Putamen (tissue), 1 donor: ENCODE measurements at regions not wholly inside any gene's neighbourhood (a gene's known extent, or its start where the extent isn't known, plus 50 kb on each side); places are given as distances from the start of the nearest gene placed in this dataset.
"Not testable (repeated sequence)": the region's sequence is repeated elsewhere in the genome, so short reads cannot be mapped to it uniquely, and the experiment has no call there.

Experiments used
- DNase-seq: peaks from one replicate; pipeline ENCODE4 v3.0.0-alpha.2; 2016; ENCODE audit warnings: low spot score

- DNase-seq: not testable (repeated sequence)
Measured at GRCh38 chr12:83233987-83234386, 547.3 kb downstream of the TMTC2 start.

- not testable (repeated sequence) for DNase-seq
Measured at GRCh38 chr12:83226960-83227359, 540.3 kb downstream of the TMTC2 start.

GRCh38 chr12:83225806-83226205, 539.1 kb downstream of the TMTC2 start:
- no peak for DNase-seq

- no peak for DNase-seq
Measured at GRCh38 chr12:83224012-83224411, 537.3 kb downstream of the TMTC2 start.

GRCh38 chr12:83220774-83221173, 534.1 kb downstream of the TMTC2 start:
- no peak for DNase-seq

GRCh38 chr12:83216230-83216629, 529.5 kb downstream of the TMTC2 start:
- DNase-seq: no peak

- DNase-seq: no peak
Measured at GRCh38 chr12:83214185-83214584, 527.5 kb downstream of the TMTC2 start.

- DNase-seq: no peak
Measured at GRCh38 chr12:83210933-83211332, 524.2 kb downstream of the TMTC2 start.

- DNase-seq: no peak
Measured at GRCh38 chr12:83199069-83199468, 512.4 kb downstream of the TMTC2 start.

- no peak for DNase-seq
Measured at GRCh38 chr12:83198291-83199015, 511.7 kb downstream of the TMTC2 start.

GRCh38 chr12:83197483-83197914, 510.8 kb downstream of the TMTC2 start:
- DNase-seq: no peak

- DNase-seq: no peak
Measured at GRCh38 chr12:83196694-83197350, 510.1 kb downstream of the TMTC2 start.

- DNase-seq: no peak
Measured at GRCh38 chr12:83190631-83191390, 504.1 kb downstream of the TMTC2 start.

GRCh38 chr12:83186419-83186818, 499.7 kb downstream of the TMTC2 start:
- DNase-seq: no peak

GRCh38 chr12:83185241-83185640, 498.5 kb downstream of the TMTC2 start:
- DNase-seq: no peak
